Stomach (tissue), 8 donors: ENCODE measurements at regions not wholly inside any gene's neighbourhood (a gene's known extent, or its start where the extent isn't known, plus 50 kb on each side); places are given as distances from the start of the nearest gene placed in this dataset.

ENCODE experiments used
- DNase-seq, 2 donors: peaks; one replicate each; pipeline versions ENCODE4 v3.0.0 to v3.0.0-alpha.2; 2013 to 2019
- H3K27ac ChIP-seq, 5 donors: fragments of 200-600 bp in 4 of 5; sonication (generic) in 4 of 5; one replicate each; pipeline ENCODE4 v1.5.1; 2013 to 2019; ENCODE audit warnings: mild to moderate bottlenecking in 1 of 5, moderate library complexity in 1 of 5
- H3K27me3 ChIP-seq, 3 donors: fragments of 200-600 bp; sonication (generic); one replicate each; pipeline ENCODE4 v1.5.1; 2017 to 2019; ENCODE audit warnings: mixed run types in 1 of 3
- H3K36me3 ChIP-seq, 4 donors: fragments of 200-600 bp; sonication (generic); 1 replicate in 3 of 4; 2 replicates in 1 of 4; pipeline ENCODE4 v1.5.1; 2016 to 2019
- H3K4me1 ChIP-seq, 4 donors: fragments of 200-600 bp; sonication (generic); one replicate each; pipeline ENCODE4 v1.5.1; 2016 to 2019
- H3K4me3 ChIP-seq, 4 donors: fragments of 200-600 bp; sonication (generic) in 3 of 4; one replicate each; pipeline ENCODE4 v1.5.1; 2016 to 2019; ENCODE audit warnings: mild to moderate bottlenecking in 1 of 4
- H3K9me3 ChIP-seq, 4 donors: fragments of 200-600 bp; sonication (generic); one replicate each; pipeline ENCODE4 v1.5.1; 2016 to 2019
- CTCF ChIP-seq, 7 experiments: fragments of 450-650 bp in 4 of 7; fragments of 200-600 bp in 3 of 7; sonication (generic) in 3 of 7; IDR thresholded peaks; one replicate each; pipeline ENCODE4 v1.5.1; 2016 to 2019; ENCODE audit warnings: antibody characterized with exemption in 7 of 7, control low read depth in 2 of 7, mild to moderate bottlenecking in 1 of 7
- EP300 ChIP-seq: sonication (generic); formaldehyde crosslinking; IDR thresholded peaks from one replicate; pipeline ENCODE4 v1.6.1; 2017; ENCODE audit warnings: antibody characterized with exemption
- POLR2A ChIP-seq, 4 donors: fragments of 450-650 bp; IDR thresholded peaks; one replicate each; pipeline ENCODE4 v1.6.1; 2016; ENCODE audit warnings: antibody characterized with exemption in 4 of 4, control low read depth in 2 of 4, mild to moderate bottlenecking in 1 of 4, moderate library complexity in 1 of 4
- POLR2AphosphoS5 ChIP-seq, 3 donors: sonication (generic); formaldehyde crosslinking; IDR thresholded peaks; one replicate each; pipeline ENCODE4 v1.6.1; 2016; ENCODE audit warnings: antibody characterized with exemption in 3 of 3
- WGBS, 5 donors: extraction: QIAGEN DNeasy Blood & Tissue Kit in 3 of 5; methylation state at CpG; one replicate each; pipeline versions ENCODE4 v1.1.5 to v1.1.7; 2013 to 2018; 5-methylcytosine and 5-hydroxymethylcytosine counted together
- intact Hi-C: fragments of 100-400 bp; cut with DNase I; formaldehyde crosslinking; loops from one replicate; pipeline ENCODE4 v1.15.1; 2023; ENCODE audit warnings: low total_unique reads
- donor health status: healthy with polysubstance abuse.
- donor health status: Bipolar disorder and iron deficiency.
- donor health status: healthy.

GRCh38 chr2:129393816-129394215, 585.6 kb upstream of the RAB6C start:
- 90 to 96% (median 91%) methylated on average over 2 of the region's 2 CpGs for WGBS, 5 donors
- H3K4me1 ChIP-seq, result no peaks in the 10 kb centered on the region

GRCh38 chr2:129396980-129397599, 582.4 kb upstream of the RAB6C start:
- H3K27me3 ChIP-seq, result no peaks in the 10 kb centered on the region
- H3K4me1 ChIP-seq, result no peaks in the 10 kb centered on the region
- 50 to 56% (median 52%) methylated on average over 3 of the region's 3 CpGs for WGBS, 5 donors
- H3K36me3 ChIP-seq, result no peaks in the 10 kb centered on the region
- intact Hi-C loops, result no loop called here
- no peak overlapping the region for H3K4me3 ChIP-seq
- H3K9me3 ChIP-seq, result no peaks in the 10 kb centered on the region
- no peak overlapping the region for H3K27ac ChIP-seq
- TF ChIP-seq CTCF (IDR thresholded peaks at IDR 0.05) (peak in 5 of 7 experiments; percentile 33 to 51 (median 47)), EP300 (no peak)
- peak in 1 of 2 donors; percentile 80 for DNase-seq

More at GRCh38 chr2:129393816-129394215, 585.6 kb upstream of the RAB6C start:
- Histone ChIP-seq H3K36me3 (no peaks in the 10 kb centered on the region), H3K9me3 (no peaks in the 10 kb centered on the region), H3K4me3 (no peak overlapping the region), H3K27ac (no peak overlapping the region), H3K27me3 (no peaks in the 10 kb centered on the region)
- intact Hi-C loops, result no loop called here
- DNase-seq, result no peak
- TF ChIP-seq POLR2AphosphoS5 (IDR thresholded peaks at IDR 0.05) (no peak), POLR2A (IDR thresholded peaks at IDR 0.05) (no peak), EP300 (no peak), CTCF (IDR thresholded peaks at IDR 0.05) (no peak)

GRCh38 chr2:129400826-129401225, 578.6 kb upstream of the RAB6C start:
- no peaks in the 10 kb centered on the region for H3K9me3 ChIP-seq
- no peak overlapping the region for H3K4me3 ChIP-seq
- H3K36me3 ChIP-seq, result no peaks in the 10 kb centered on the region
- TF ChIP-seq POLR2AphosphoS5 (IDR thresholded peaks at IDR 0.05) (no peak), POLR2A (IDR thresholded peaks at IDR 0.05) (no peak), EP300 (no peak), CTCF (IDR thresholded peaks at IDR 0.05) (no peak)
- H3K4me1 ChIP-seq, result no peaks in the 10 kb centered on the region
- DNase-seq, result peak in 1 of 2 donors; percentile 32
- WGBS, 5 donors, result 57 to 76% (median 65%) methylated on average over 6 to 7 of the region's 7 CpGs
- H3K27ac ChIP-seq, result no peak overlapping the region
- H3K27me3 ChIP-seq, result no peaks in the 10 kb centered on the region
- intact Hi-C loops, result no loop called here

GRCh38 chr2:129402076-129402475, 577.4 kb upstream of the RAB6C start:
- Histone ChIP-seq H3K27ac (no peak overlapping the region), H3K27me3 (no peaks in the 10 kb centered on the region), H3K4me3 (no peak overlapping the region), H3K4me1 (no peaks in the 10 kb centered on the region), H3K36me3 (no peaks in the 10 kb centered on the region), H3K9me3 (no peaks in the 10 kb centered on the region)
- no peak for DNase-seq
- TF ChIP-seq CTCF (IDR thresholded peaks at IDR 0.05), result no peak
- TF ChIP-seq EP300, result no peak
- no peak for TF ChIP-seq POLR2A (IDR thresholded peaks at IDR 0.05)
- TF ChIP-seq POLR2AphosphoS5 (IDR thresholded peaks at IDR 0.05), result no peak
- WGBS, 5 donors, result 65 to 79% (median 74%) methylated on average over 2 of the region's 2 CpGs
- intact Hi-C loops, result no loop called here
